ENCODE measurements at regions not wholly inside any gene's neighbourhood (a gene's known extent, or its start where the extent isn't known, plus 50 kb on each side); places are given as distances from the start of the nearest gene placed in this dataset.

GRCh38 chr18:56214706-56215105 is 423.7 kb downstream of the TXNL1 start:
- ATAC-seq, result no peak
- Histone ChIP-seq H3K79me2 (ENCODE audit: control insufficient read depth, insufficient read depth, low read length) (no peaks in the 10 kb centered on the region), H4K20me1 (replicated peaks; ENCODE audit: control insufficient read depth, insufficient read depth, low read length) (no peaks in the 10 kb centered on the region), H3K4me2 (ENCODE audit: insufficient read depth, low read length) (no peak overlapping the region), H3K9ac (ENCODE audit: insufficient read depth in 1 of 2, low read depth in 2 of 2, low read length in 2 of 2) (no peak overlapping the region), H3K4me3 (no peak overlapping the region), H3K4me1 (replicated peaks in 1 of 2; ENCODE audit: control insufficient read depth in 2 of 2, insufficient read depth in 2 of 2, low read length in 2 of 2) (no peaks in the 10 kb centered on the region), H3K36me3 (ENCODE audit: control insufficient read depth, insufficient read depth, low read length) (no peaks in the 10 kb centered on the region), H3K27ac (ENCODE audit: extremely low read depth, low read depth, low read length) (no peak overlapping the region), H3K9me3 (replicated peaks; ENCODE audit: control insufficient read depth, insufficient read depth, low read depth, low read length) (no peaks in the 10 kb centered on the region), H2AFZ (ENCODE audit: low read depth, low read length) (no peak overlapping the region), H3K27me3 (ENCODE audit: control insufficient read depth in 2 of 2, insufficient read depth in 2 of 2, low read length in 2 of 2) (no peaks in the 10 kb centered on the region), H3K9me1 (ENCODE audit: control insufficient read depth, insufficient read depth, low read length) (no peaks in the 10 kb centered on the region)
- WGBS (ENCODE audit: insufficient coverage, low coverage, missing lambda C conversion rate), result no CpG with 5 or more reads among the region's 1 CpG
- no peak for FAIRE-seq
- POLR2A ChIA-PET, result interaction anchor here (0.6 kb wide), 1 partner anchor 10 kb away, joined by 3 read pairs; no protein-coding TSS in a partner anchor
- no TSS peak for BruUV-seq (replicated peaks)
- in situ Hi-C loops (cut with MboI) (no loop called here), intact Hi-C loops (cut with micrococcal nuclease) (no loop called here)
- peak in 2 of 4 experiments; percentile 8 to 10 for DNase-seq (ENCODE audit: extremely low read depth in 1 of 4, low spot score in 3 of 4)
- CTCF ChIA-PET (ENCODE audit: low intra/inter-chr PET ratio), result no interaction called here
- TF ChIP-seq CTBP1 (IDR thresholded peaks at IDR 0.05; ENCODE audit: borderline replicate concordance), result peak; percentile 23; the same call in 1 of the 2 replicates
- peak; percentile 72; the same call in 1 of the 2 replicates for TF ChIP-seq ESRRA (IDR thresholded peaks at IDR 0.05; ENCODE audit: borderline replicate concordance, low read depth)
- TF ChIP-seq ZNF445 (CRISPR knock-in tag; IDR thresholded peaks at IDR 0.05; ENCODE audit: low read depth), result no peak
- 0 out of 2 replicates have a peak, but pooled peaks have one; percentile 34 for TF ChIP-seq KLF16 (IDR thresholded peaks at IDR 0.05)
- peak; percentile 63 for TF ChIP-seq TAL1 (IDR thresholded peaks at IDR 0.05)
- TF ChIP-seq HNRNPUL1 (IDR thresholded peaks at IDR 0.05; ENCODE audit: low read length), result no peak
- no peak for TF ChIP-seq DACH1 (IDR thresholded peaks at IDR 0.05; ENCODE audit: partially characterized antibody)
- TF ChIP-seq ZNF639 (CRISPR knock-in tag; conservative IDR thresholded peaks at IDR 0.05 in 1 of 2, IDR thresholded peaks at IDR 0.05 in 1 of 2), result no peak
- TF ChIP-seq HOMEZ (CRISPR knock-in tag; IDR thresholded peaks at IDR 0.05), result no peak
- TF ChIP-seq THAP7 (CRISPR knock-in tag; IDR thresholded peaks at IDR 0.05), result no peak
- TF ChIP-seq DPF2 (IDR thresholded peaks at IDR 0.05), result 0 out of 2 replicates have a peak, but pooled peaks have one; percentile 22
- TF ChIP-seq E2F4 (CRISPR knock-in tag; IDR thresholded peaks at IDR 0.05; ENCODE audit: low read depth), result no peak
- no peak for TF ChIP-seq POLR2B (IDR thresholded peaks at IDR 0.05; ENCODE audit: low read depth, partially characterized antibody)
- peak; percentile 49; the same call in 1 of the 2 replicates for TF ChIP-seq CBFA2T2 (conservative IDR thresholded peaks at IDR 0.05)
- TF ChIP-seq CBFA2T3 (IDR thresholded peaks at IDR 0.05), result peak; percentile 72
- TF ChIP-seq CREBBP (IDR thresholded peaks at IDR 0.05; ENCODE audit: low read depth, low read length), result no peak
- no peak; the same call in 1 of the 2 replicates for TF ChIP-seq MAFG (tag; conservative IDR thresholded peaks at IDR 0.05)
- no peak for TF ChIP-seq MBD1 (CRISPR knock-in tag; IDR thresholded peaks at IDR 0.05)
- peak; percentile 41; the same call in 1 of the 2 replicates for TF ChIP-seq TCF3 (CRISPR knock-in tag; IDR thresholded peaks at IDR 0.05)
